Calu3 (cell line): ENCODE measurements at regions not wholly inside any gene's neighbourhood (a gene's known extent, or its start where the extent isn't known, plus 50 kb on each side); places are given as distances from the start of the nearest gene placed in this dataset.

Experiments
- BruUV-seq: library from RNA; stranded (reverse); fragments of 400-500 nt; replicated peaks from 2 replicates; lab custom pipeline; 2021; lab: Mats Ljungman, UMichigan
- CTCF ChIA-PET: fragments of 300-600 bp; sonication (Branson Sonifier 250); formaldehyde crosslinking; loops from one replicate; lab custom pipeline; 2022; ENCODE audit warnings: antibody characterized with exemption; lab: Charles Lee
- DNase-seq: peaks from one replicate; pipeline ENCODE4 v3.0.0; 2022
- H3K27ac Mint-ChIP-seq: one replicate; pipeline ENCODE4 v1.8.0; 2022; ENCODE audit warnings: mixed read lengths; ENCODE audit not compliant: unreplicated experiment
- H3K27me3 Mint-ChIP-seq: one replicate; pipeline ENCODE4 v1.8.0; 2022; ENCODE audit warnings: mixed read lengths; ENCODE audit not compliant: unreplicated experiment
- H3K36me3 Mint-ChIP-seq: one replicate; pipeline ENCODE4 v1.8.0; 2022; ENCODE audit warnings: mild to moderate bottlenecking, moderate library complexity, mixed read lengths; ENCODE audit not compliant: insufficient read depth, unreplicated experiment
- H3K4me1 Mint-ChIP-seq: one replicate; pipeline ENCODE4 v1.8.0; 2022; ENCODE audit warnings: mild to moderate bottlenecking, low read depth, mixed read lengths; ENCODE audit not compliant: unreplicated experiment
- H3K4me3 Mint-ChIP-seq: one replicate; pipeline ENCODE4 v1.8.0; 2022; ENCODE audit warnings: mild to moderate bottlenecking, low read depth, moderate library complexity, mixed read lengths; ENCODE audit not compliant: unreplicated experiment
- H3K9me3 Mint-ChIP-seq: one replicate; pipeline ENCODE4 v1.8.0; 2022; ENCODE audit warnings: low read depth, mixed read lengths; ENCODE audit not compliant: unreplicated experiment
- CTCF ChIP-seq: fragments of 200-600 bp; IDR thresholded peaks from one replicate; pipeline ENCODE4 v1.8.0; 2022; ENCODE audit warnings: antibody characterized with exemption; ENCODE audit not compliant: unreplicated experiment
- intact Hi-C: fragments of 100-400 bp; cut with micrococcal nuclease; formaldehyde crosslinking; loops from one replicate; pipeline ENCODE4 v1.10.0; 2022; ENCODE audit not compliant: unreplicated experiment

GRCh38 chr1:72650843-72651435 is 368.6 kb upstream of the NEGR1 start:
- Mint-ChIP-seq H3K27me3 (no peaks in the 10 kb centered on the region), H3K27ac (no peak overlapping the region), H3K36me3 (no peaks in the 10 kb centered on the region), H3K9me3 (peaks cover 3% of the 10 kb centered on the region), H3K4me1 (no peaks in the 10 kb centered on the region), H3K4me3 (no peak overlapping the region)
- intact Hi-C loops, result no loop called here
- DNase-seq, result no peak
- BruUV-seq, result no TSS peak
- no peak for TF ChIP-seq CTCF
- CTCF ChIA-PET, result no interaction called here

- no TSS peak for BruUV-seq
- Mint-ChIP-seq H3K27me3 (no peaks in the 10 kb centered on the region), H3K4me3 (no peak overlapping the region), H3K27ac (no peak overlapping the region), H3K4me1 (no peaks in the 10 kb centered on the region), H3K9me3 (peaks cover 3% of the 10 kb centered on the region), H3K36me3 (no peaks in the 10 kb centered on the region)
- no peak for TF ChIP-seq CTCF
- intact Hi-C loops, result no loop called here
- no peak for DNase-seq
- CTCF ChIA-PET, result no interaction called here
Measured at GRCh38 chr1:72649991-72650390, 367.7 kb upstream of the NEGR1 start.

GRCh38 chr1:72649211-72649888 is 367.0 kb upstream of the NEGR1 start:
- no TSS peak for BruUV-seq
- intact Hi-C loops, result no loop called here
- Mint-ChIP-seq H3K4me1 (no peaks in the 10 kb centered on the region), H3K36me3 (no peaks in the 10 kb centered on the region), H3K27me3 (no peaks in the 10 kb centered on the region), H3K9me3 (peaks cover 3% of the 10 kb centered on the region), H3K27ac (no peak overlapping the region), H3K4me3 (no peak overlapping the region)
- no peak for DNase-seq
- CTCF ChIA-PET, result no interaction called here
- no peak for TF ChIP-seq CTCF

- no peak for DNase-seq
- peaks cover 5% of the 10 kb centered on the region for H3K9me3 Mint-ChIP-seq
- no peak overlapping the region for H3K27ac Mint-ChIP-seq
- H3K36me3 Mint-ChIP-seq, result no peaks in the 10 kb centered on the region
- H3K27me3 Mint-ChIP-seq, result no peaks in the 10 kb centered on the region
- H3K4me3 Mint-ChIP-seq, result no peak overlapping the region
- no peak for TF ChIP-seq CTCF
- no peaks in the 10 kb centered on the region for H3K4me1 Mint-ChIP-seq
- no TSS peak for BruUV-seq
- intact Hi-C loops, result no loop called here
- CTCF ChIA-PET, result no interaction called here
Measured at GRCh38 chr1:72648465-72648864, 366.1 kb upstream of the NEGR1 start.
